K562 (cell line): ENCODE measurements at regions not wholly inside any gene's neighbourhood (a gene's known extent, or its start where the extent isn't known, plus 50 kb on each side); places are given as distances from the start of the nearest gene placed in this dataset.

ENCODE experiments used
- ATAC-seq: fragments of 200-7000 bp; cut with Tn5 transposase; 3 replicates; pipeline ENCODE4 v1.9.1; 2020; ENCODE audit warnings: moderate library complexity
- BruUV-seq: library from RNA; stranded (reverse); fragments of 400-500 nt; replicated peaks from 2 replicates; lab custom pipeline; 2021; lab: Mats Ljungman, UMichigan
- CTCF ChIA-PET: fragments of 300-600 bp; formaldehyde crosslinking; extraction: SDS; loops from one replicate; lab custom pipeline; 2021; ENCODE audit warnings: low intra/inter-chr PET ratio; lab: Yijun Ruan, JAX
- POLR2A ChIA-PET: fragments of 300-600, 350-650 bp; sonication (Branson Sonifier 250); formaldehyde crosslinking; extraction: SDS; loops from one replicate; lab custom pipeline; 2021; ENCODE audit warnings: antibody characterized with exemption, inconsistent platforms; lab: Yijun Ruan, JAX
- DNase-seq, 4 experiments: peaks; one replicate each; pipeline versions ENCODE4 v3.0.0 to v3.0.0-alpha.2; 2011 to 2018; ENCODE audit warnings: low spot score in 3 of 4, mixed read lengths in 3 of 4; ENCODE audit errors: extremely low read depth in 1 of 4
- FAIRE-seq: peaks from 2 replicates; lab custom pipeline; 2011; peaks lifted over from hg19 to GRCh38; lab: Jason Lieb, UNC
- H2AFZ ChIP-seq: 2 replicates; pipeline ENCODE4 v1.6.0; 2011; ENCODE audit warnings: low read depth, low read length, control low read depth, inconsistent platforms
- H3K27ac ChIP-seq: fragments of 200-600 bp; 3 replicates; pipeline ENCODE4 v1.8.0; 2011; ENCODE audit warnings: low read depth, mild to moderate bottlenecking, control low read depth, inconsistent platforms, low read length, moderate library complexity, mixed read lengths; ENCODE audit errors: extremely low read depth
- H3K27me3 ChIP-seq, 2 experiments: fragments of 300-600 bp in 1 of 2; 2 replicates in 1 of 2; 3 replicates in 1 of 2; pipeline versions ENCODE4 v1.6.0 to v1.8.0; 2011; ENCODE audit warnings: inconsistent platforms in 2 of 2, low read length in 2 of 2, mild to moderate bottlenecking in 1 of 2, mixed read lengths in 1 of 2, moderate library complexity in 1 of 2; ENCODE audit not compliant: control insufficient read depth in 2 of 2, insufficient read depth in 2 of 2
- H3K36me3 ChIP-seq: fragments of 300-600 bp; 3 replicates; pipeline ENCODE4 v1.8.0; 2011; ENCODE audit warnings: mild to moderate bottlenecking, low read length, inconsistent platforms; ENCODE audit not compliant: control insufficient read depth, insufficient read depth
- H3K4me1 ChIP-seq, 2 experiments: fragments of 200-600 bp in 1 of 2; replicated peaks in 1 of 2; 2 replicates in 1 of 2; 3 replicates in 1 of 2; pipeline versions ENCODE4 v1.5.1 to v1.8.0; 2011; ENCODE audit warnings: inconsistent platforms in 2 of 2, low read length in 2 of 2, mild to moderate bottlenecking in 1 of 2, mixed read lengths in 1 of 2, moderate library complexity in 1 of 2; ENCODE audit not compliant: control insufficient read depth in 2 of 2, insufficient read depth in 2 of 2
- H3K4me2 ChIP-seq: 2 replicates; pipeline ENCODE4 v1.6.1; 2011; ENCODE audit warnings: low read length, control low read depth, inconsistent platforms, mixed read lengths; ENCODE audit not compliant: insufficient read depth
- H3K4me3 ChIP-seq: fragments of 200-600 bp; sonication (generic), shearing (Covaris generic); 2 replicates; pipeline ENCODE4 v1.5.1; 2016; ENCODE audit warnings: control low read depth, inconsistent platforms
- H3K79me2 ChIP-seq: fragments of 200-600 bp; 3 replicates; pipeline ENCODE4 v1.8.0; 2011; ENCODE audit warnings: low read length, inconsistent platforms; ENCODE audit not compliant: control insufficient read depth, insufficient read depth
- H3K9ac ChIP-seq, 2 experiments: 2 replicates each; pipeline versions ENCODE4 v1.6.0 to v1.6.1; 2011; ENCODE audit warnings: low read depth in 2 of 2, low read length in 2 of 2, control low read depth in 1 of 2, inconsistent platforms in 1 of 2, mild to moderate bottlenecking in 1 of 2, mixed read lengths in 1 of 2; ENCODE audit not compliant: insufficient read depth in 1 of 2
- H3K9me1 ChIP-seq: one replicate; pipeline ENCODE4 v1.6.0; 2011; ENCODE audit warnings: inconsistent platforms, mild to moderate bottlenecking, low read length, moderate library complexity; ENCODE audit not compliant: control insufficient read depth, insufficient read depth
- H3K9me3 ChIP-seq: replicated peaks from 2 replicates; pipeline ENCODE4 v1.5.1; 2011; ENCODE audit warnings: low read depth, low read length, inconsistent platforms; ENCODE audit not compliant: control insufficient read depth, insufficient read depth
- H4K20me1 ChIP-seq: replicated peaks from 2 replicates; pipeline ENCODE4 v1.6.1; 2011; ENCODE audit warnings: low read length, inconsistent platforms, mixed read lengths; ENCODE audit not compliant: control insufficient read depth, insufficient read depth
- CREB1 ChIP-seq, 2 experiments: sonication (generic) in 1 of 2; formaldehyde crosslinking in 1 of 2; IDR thresholded peaks; 2 replicates each; pipeline versions ENCODE4 v1.6.1 to v1.8.0; 2012 to 2022; ENCODE audit warnings: inconsistent platforms in 1 of 2, mild to moderate bottlenecking in 1 of 2, missing genetic modification reagents in 1 of 2, moderate library complexity in 1 of 2
- NUFIP1 ChIP-seq: fragments of 450-650 bp; IDR thresholded peaks from 2 replicates; pipeline ENCODE4 v1.6.1; 2018; ENCODE audit not compliant: partially characterized antibody
- PCBP1 ChIP-seq: fragments of 200-400 bp; formaldehyde crosslinking; IDR thresholded peaks from 2 replicates; pipeline ENCODE4 v1.6.1; 2018; ENCODE audit warnings: mild to moderate bottlenecking, low read depth, low read length; ENCODE audit not compliant: poor library complexity, severe bottlenecking
- PTRF ChIP-seq: fragments of 450-650 bp; IDR thresholded peaks from 2 replicates; pipeline ENCODE4 v1.6.1; 2016; ENCODE audit warnings: mild to moderate bottlenecking, missing genetic modification characterization, missing compliant biosample characterization
- ZNF133 ChIP-seq: fragments of 250-450 bp; sonication (Bioruptor Pico); IDR thresholded peaks from 2 replicates; pipeline ENCODE4 v1.4.0; 2020; ENCODE audit warnings: mild to moderate bottlenecking
- WGBS: fragments of 100-300 bp; shearing (Covaris generic); methylation state at CpG from one replicate; pipeline ENCODE4 v1.1.6; 2016; ENCODE audit warnings: low coverage, mixed read lengths; ENCODE audit not compliant: insufficient coverage; ENCODE audit errors: missing lambda C conversion rate; 5-methylcytosine and 5-hydroxymethylcytosine counted together
- in situ Hi-C: fragments of 300-500 bp; cut with MboI; formaldehyde crosslinking; loops from 4 replicates; pipeline ENCODE4 v1.15.0; 2018; ENCODE audit warnings: inconsistent platforms, mixed read lengths
- intact Hi-C: fragments of 100-400 bp; cut with micrococcal nuclease; formaldehyde crosslinking; loops from 2 replicates; pipeline ENCODE4 v1.14.2; 2022
- TF ChIP-seq, protein P1 (sequence below): fragments of 450-650 bp; IDR thresholded peaks from 2 replicates; pipeline ENCODE4 v1.6.1; 2017; ENCODE audit warnings: mild to moderate bottlenecking, moderate library complexity

DNA sequence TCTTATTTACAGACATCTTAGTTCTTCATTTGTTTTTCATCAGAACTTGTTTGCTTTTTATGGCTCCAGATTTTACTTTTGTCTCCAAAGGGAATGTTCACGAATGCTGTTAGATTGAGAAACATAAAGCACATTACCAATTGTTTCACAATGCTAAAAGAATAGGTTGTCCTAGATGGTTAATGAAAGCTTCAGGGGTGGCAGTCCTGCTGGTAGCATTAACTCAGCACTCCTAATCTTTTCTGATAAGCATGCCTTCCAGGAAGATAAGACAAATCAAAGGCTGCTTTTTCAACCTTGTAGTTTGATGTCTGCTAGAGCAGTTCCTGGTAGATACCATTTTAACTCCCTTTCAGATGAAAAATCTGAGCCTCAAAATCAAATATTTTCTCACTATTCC is 619.4 kb downstream of the PYDC2 start:
- BruUV-seq: no TSS peak
- no peaks in the 10 kb centered on the region for H3K79me2 ChIP-seq
- H3K4me3 ChIP-seq: no peak overlapping the region
- no peak overlapping the region for H3K27ac ChIP-seq
- no peaks in the 10 kb centered on the region for H3K36me3 ChIP-seq
- intact Hi-C loops (no loop called here), in situ Hi-C loops (no loop called here)
- 0% methylated on average over 1 of the region's 1 CpG for WGBS
- FAIRE-seq: no peak
- H3K9ac ChIP-seq: no peak overlapping the region
- no peaks in the 10 kb centered on the region for H3K9me3 ChIP-seq
- no peak for ATAC-seq
- H3K4me1 ChIP-seq: no peaks in the 10 kb centered on the region
- H3K27me3 ChIP-seq: no peaks in the 10 kb centered on the region
- POLR2A ChIA-PET: no interaction called here
- H3K9me1 ChIP-seq: no peaks in the 10 kb centered on the region
- DNase-seq: no peak
- H4K20me1 ChIP-seq: no peaks in the 10 kb centered on the region
- TF ChIP-seq NUFIP1: no peak
- TF ChIP-seq ZNF133 (CRISPR knock-in tag): no peak
- no peak for TF ChIP-seq PTRF (tag)
- H3K4me2 ChIP-seq: no peak overlapping the region
- CTCF ChIA-PET: no interaction called here
- H2AFZ ChIP-seq: no peak overlapping the region

GRCh38 chr3:192082730-192083660 is 622.0 kb downstream of the PYDC2 start:
- no peak for DNase-seq

More at GRCh38 chr3:192082730-192083660, 622.0 kb downstream of the PYDC2 start:
- 3% methylated on average over 5 of the region's 5 CpGs for WGBS
- Histone ChIP-seq H3K4me3 (no peak overlapping the region), H2AFZ (no peak overlapping the region), H3K9me3 (peaks cover 2% of the 10 kb centered on the region; the same call in 1 of the 2 replicates), H3K9me1 (no peaks in the 10 kb centered on the region), H4K20me1 (no peaks in the 10 kb centered on the region), H3K4me1 (no peaks in the 10 kb centered on the region), H3K9ac (no peak overlapping the region), H3K36me3 (no peaks in the 10 kb centered on the region), H3K27me3 (no peaks in the 10 kb centered on the region), H3K4me2 (no peak overlapping the region), H3K27ac (no peak overlapping the region), H3K79me2 (no peaks in the 10 kb centered on the region)
- in situ Hi-C loops (no loop called here), intact Hi-C loops (no loop called here)
- BruUV-seq: no TSS peak
- ChIA-PET CTCF (no interaction called here), POLR2A (no interaction called here)
- ATAC-seq (no peak), FAIRE-seq (no peak)
- TF ChIP-seq PCBP1 (no peak), CREB1 (IDR thresholded peaks at IDR 0.05) (no peak), CREB1 (CRISPR knock-in tag; IDR thresholded peaks at IDR 0.05) (no peak)
- TF ChIP-seq, protein P1, sequence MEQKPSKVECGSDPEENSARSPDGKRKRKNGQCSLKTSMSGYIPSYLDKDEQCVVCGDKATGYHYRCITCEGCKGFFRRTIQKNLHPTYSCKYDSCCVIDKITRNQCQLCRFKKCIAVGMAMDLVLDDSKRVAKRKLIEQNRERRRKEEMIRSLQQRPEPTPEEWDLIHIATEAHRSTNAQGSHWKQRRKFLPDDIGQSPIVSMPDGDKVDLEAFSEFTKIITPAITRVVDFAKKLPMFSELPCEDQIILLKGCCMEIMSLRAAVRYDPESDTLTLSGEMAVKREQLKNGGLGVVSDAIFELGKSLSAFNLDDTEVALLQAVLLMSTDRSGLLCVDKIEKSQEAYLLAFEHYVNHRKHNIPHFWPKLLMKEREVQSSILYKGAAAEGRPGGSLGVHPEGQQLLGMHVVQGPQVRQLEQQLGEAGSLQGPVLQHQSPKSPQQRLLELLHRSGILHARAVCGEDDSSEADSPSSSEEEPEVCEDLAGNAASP: no peak
